ENCODE measurements at regions not wholly inside any gene's neighbourhood (a gene's known extent, or its start where the extent isn't known, plus 50 kb on each side); places are given as distances from the start of the nearest gene placed in this dataset.

DNA sequence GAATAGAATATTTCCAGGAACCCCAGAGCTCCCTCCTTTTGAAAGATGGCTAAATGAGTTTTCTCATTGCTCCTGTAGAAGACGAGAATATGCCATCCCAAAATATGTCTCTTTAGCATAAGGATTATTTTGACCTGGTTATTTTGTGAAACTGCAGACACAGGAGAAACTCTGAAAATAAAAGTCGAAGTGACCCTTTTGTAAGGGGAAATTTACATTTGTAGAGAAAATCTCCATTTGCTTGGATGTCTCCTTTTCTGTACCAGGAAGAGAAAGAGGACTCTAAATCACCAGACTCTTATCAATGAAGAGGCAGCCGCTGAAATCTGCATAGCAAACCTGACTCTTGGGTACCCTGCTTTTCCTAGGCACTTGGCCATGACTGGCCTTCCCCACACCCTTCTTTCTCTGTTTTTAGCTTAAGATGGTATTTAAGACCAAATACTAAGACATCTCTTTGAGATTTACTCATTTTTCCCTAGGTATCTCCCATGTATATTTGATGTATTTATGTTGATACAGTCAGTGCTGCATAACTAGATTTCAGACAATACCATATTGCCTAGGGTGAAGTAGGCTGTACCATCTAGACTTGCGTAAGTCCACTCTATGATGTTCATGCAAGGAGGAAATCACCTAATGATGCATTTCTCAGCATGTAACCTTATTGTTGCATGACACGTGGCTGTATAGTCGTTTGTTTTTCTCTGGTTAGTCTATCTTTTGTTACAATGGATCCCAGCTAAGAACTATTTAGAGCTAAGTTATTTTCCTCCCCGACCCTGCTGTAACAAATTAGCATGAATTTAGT is 98.2 kb upstream of the UBE3A start:
- DNase-seq (ENCODE audit: low spot score in 2 of 2) (no peak), ATAC-seq (no peak)
- Mint-ChIP-seq H3K4me3 (no peak overlapping the region), H3K36me3 (no peaks in the 10 kb centered on the region), H3K4me1 (no peaks in the 10 kb centered on the region), H3K9me3 (peaks cover 11% of the 10 kb centered on the region), H3K27ac (no peak overlapping the region)

- H3K36me3 Mint-ChIP-seq = no peaks in the 10 kb centered on the region
- H3K4me1 Mint-ChIP-seq = no peaks in the 10 kb centered on the region
- H3K4me3 Mint-ChIP-seq = no peak overlapping the region
- peaks cover 11% of the 10 kb centered on the region for H3K9me3 Mint-ChIP-seq
- H3K27ac Mint-ChIP-seq = no peak overlapping the region
- DNase-seq (ENCODE audit: low spot score in 2 of 2) (no peak), ATAC-seq (no peak)
Observed at GRCh38 chr15:25535866-25536265, 97.0 kb upstream of the UBE3A start.

GRCh38 chr15:25534293-25534692 is 95.5 kb upstream of the UBE3A start:
- Mint-ChIP-seq H3K27ac (no peak overlapping the region), H3K4me1 (no peaks in the 10 kb centered on the region), H3K9me3 (peaks cover 9% of the 10 kb centered on the region), H3K4me3 (no peak overlapping the region), H3K36me3 (no peaks in the 10 kb centered on the region)
- DNase-seq (ENCODE audit: low spot score in 2 of 2) (no peak), ATAC-seq (no peak)

GRCh38 chr15:25532269-25533140 is 93.7 kb upstream of the UBE3A start:
- Mint-ChIP-seq H3K4me3 (no peak overlapping the region), H3K4me1 (no peaks in the 10 kb centered on the region), H3K9me3 (peaks cover 18% of the 10 kb centered on the region), H3K36me3 (no peaks in the 10 kb centered on the region), H3K27ac (no peak overlapping the region)
- no peak for DNase-seq (ENCODE audit: low spot score in 2 of 2)
- ATAC-seq = no peak

- Mint-ChIP-seq H3K36me3 (no peaks in the 10 kb centered on the region), H3K27ac (no peak overlapping the region), H3K9me3 (peaks cover 8% of the 10 kb centered on the region), H3K4me1 (no peaks in the 10 kb centered on the region), H3K4me3 (no peak overlapping the region)
- DNase-seq (ENCODE audit: low spot score in 2 of 2) (no peak), ATAC-seq (no peak)
Observed at GRCh38 chr15:25529774-25530173, 91.0 kb upstream of the UBE3A start.

GRCh38 chr15:25527118-25527517 is 88.3 kb upstream of the UBE3A start:
- no peak for DNase-seq (ENCODE audit: low spot score in 2 of 2)
- H3K4me3 Mint-ChIP-seq = no peak overlapping the region
- H3K36me3 Mint-ChIP-seq = peaks cover under 1% of the 10 kb centered on the region
- peak; percentile 19 for ATAC-seq
- H3K9me3 Mint-ChIP-seq = peaks cover 12% of the 10 kb centered on the region
- no peaks in the 10 kb centered on the region for H3K4me1 Mint-ChIP-seq
- no peak overlapping the region for H3K27ac Mint-ChIP-seq

DNA sequence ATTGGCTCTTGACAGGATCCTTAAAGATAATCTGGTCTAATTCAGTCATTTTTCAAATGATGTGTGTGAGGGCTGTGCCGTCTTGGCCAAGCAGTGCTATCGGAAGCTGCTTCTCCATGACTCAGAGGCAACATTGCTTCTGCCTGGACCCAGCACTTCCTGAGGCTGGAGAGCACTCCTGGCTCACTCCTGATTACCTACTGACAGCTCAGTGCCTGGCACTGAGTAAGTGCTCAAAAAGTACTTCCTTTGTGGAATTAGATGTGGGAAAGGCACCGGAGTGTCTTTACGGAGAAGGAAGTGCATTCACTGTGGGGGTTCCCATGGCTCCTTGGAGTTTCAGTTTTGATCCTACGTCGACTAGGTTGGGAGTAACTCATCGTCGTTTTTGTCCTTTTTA is 86.9 kb upstream of the UBE3A start:
- peaks cover 5% of the 10 kb centered on the region for H3K36me3 Mint-ChIP-seq
- H3K9me3 Mint-ChIP-seq = peaks cover 22% of the 10 kb centered on the region
- no peaks in the 10 kb centered on the region for H3K4me1 Mint-ChIP-seq
- no peak for DNase-seq (ENCODE audit: low spot score in 2 of 2)
- no peak overlapping the region for H3K27ac Mint-ChIP-seq
- no peak for ATAC-seq
- H3K4me3 Mint-ChIP-seq = no peak overlapping the region

DNA sequence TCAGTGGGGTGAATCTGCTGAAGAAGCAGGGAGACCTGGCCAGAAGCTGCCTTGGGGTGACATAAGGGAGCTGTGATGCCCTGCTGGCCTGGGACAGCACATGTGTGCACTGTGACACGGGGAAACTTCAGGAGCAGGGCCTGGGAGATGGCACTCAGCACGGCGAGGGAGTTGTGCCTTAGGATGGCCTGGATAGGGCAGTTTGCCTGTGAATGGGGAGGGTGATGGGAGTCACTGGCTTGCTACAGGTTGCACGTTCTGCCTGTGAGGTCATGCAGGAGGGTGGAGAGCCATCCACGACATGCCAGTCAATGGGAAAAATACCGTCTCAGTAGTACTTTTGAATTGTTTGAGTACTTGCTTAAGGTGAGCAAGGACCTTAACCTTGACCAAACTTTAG is 76.8 kb upstream of the UBE3A start:
- Mint-ChIP-seq H3K36me3 (no peaks in the 10 kb centered on the region), H3K9me3 (peaks cover 8% of the 10 kb centered on the region), H3K4me3 (no peak overlapping the region), H3K27ac (no peak overlapping the region), H3K4me1 (no peaks in the 10 kb centered on the region)
- ATAC-seq = no peak
- DNase-seq (ENCODE audit: low spot score in 2 of 2) = no peak

GRCh38 chr15:25514522-25514921 is 75.7 kb upstream of the UBE3A start:
- Mint-ChIP-seq H3K4me1 (no peaks in the 10 kb centered on the region), H3K27ac (no peak overlapping the region), H3K4me3 (no peak overlapping the region), H3K36me3 (no peaks in the 10 kb centered on the region), H3K9me3 (peaks cover 8% of the 10 kb centered on the region)
- ATAC-seq = no peak
- DNase-seq (ENCODE audit: low spot score in 2 of 2) = no peak

- Mint-ChIP-seq H3K9me3 (peaks cover 8% of the 10 kb centered on the region), H3K36me3 (no peaks in the 10 kb centered on the region), H3K27ac (no peak overlapping the region), H3K4me3 (no peak overlapping the region), H3K4me1 (no peaks in the 10 kb centered on the region)
- no peak for DNase-seq (ENCODE audit: low spot score in 2 of 2)
- no peak for ATAC-seq
Observed at GRCh38 chr15:25512957-25513356, 74.1 kb upstream of the UBE3A start.

GRCh38 chr15:25510146-25510545 is 71.3 kb upstream of the UBE3A start:
- ATAC-seq = no peak
- Mint-ChIP-seq H3K4me1 (no peaks in the 10 kb centered on the region), H3K36me3 (no peaks in the 10 kb centered on the region), H3K4me3 (no peak overlapping the region), H3K27ac (no peak overlapping the region), H3K9me3 (peaks cover 5% of the 10 kb centered on the region)
- DNase-seq (ENCODE audit: low spot score in 2 of 2) = no peak

GRCh38 chr15:25509703-25510102 is 70.9 kb upstream of the UBE3A start:
- DNase-seq (ENCODE audit: low spot score in 2 of 2) = no peak
- Mint-ChIP-seq H3K4me3 (no peak overlapping the region), H3K4me1 (no peaks in the 10 kb centered on the region), H3K27ac (no peak overlapping the region), H3K9me3 (peaks cover 5% of the 10 kb centered on the region), H3K36me3 (no peaks in the 10 kb centered on the region)
- ATAC-seq = no peak

GRCh38 chr15:25508369-25509002 is 69.7 kb upstream of the UBE3A start:
- Mint-ChIP-seq H3K4me3 (no peak overlapping the region), H3K9me3 (peaks cover 2% of the 10 kb centered on the region), H3K36me3 (no peaks in the 10 kb centered on the region), H3K4me1 (no peaks in the 10 kb centered on the region), H3K27ac (no peak overlapping the region)
- DNase-seq (ENCODE audit: low spot score in 2 of 2) (no peak), ATAC-seq (no peak)

DNA sequence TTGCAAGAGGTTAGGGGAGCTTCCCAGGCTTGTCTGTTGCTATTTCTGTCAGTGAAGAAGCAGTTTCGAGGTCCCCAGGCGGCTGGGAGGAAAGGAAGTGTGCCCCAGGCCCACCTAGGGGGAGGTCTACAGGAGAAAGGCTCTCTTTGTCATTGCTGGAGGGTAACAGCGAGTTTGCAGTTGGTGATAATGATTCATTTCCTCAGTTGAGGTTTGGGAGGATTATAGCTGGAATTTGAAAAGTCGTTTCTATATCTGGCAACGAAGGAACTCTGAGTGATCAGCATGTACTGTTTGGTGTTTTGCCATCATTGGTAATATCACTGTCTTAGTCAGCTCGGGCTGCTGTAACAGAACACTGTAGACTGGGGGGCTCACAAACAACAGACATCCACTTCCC is 65.5 kb upstream of the UBE3A start:
- no peak for ATAC-seq
- no peaks in the 10 kb centered on the region for H3K4me1 Mint-ChIP-seq
- DNase-seq (ENCODE audit: low spot score in 2 of 2) = no peak
- no peaks in the 10 kb centered on the region for H3K36me3 Mint-ChIP-seq
- no peak overlapping the region for H3K27ac Mint-ChIP-seq
- no peaks in the 10 kb centered on the region for H3K9me3 Mint-ChIP-seq
- H3K4me3 Mint-ChIP-seq = no peak overlapping the region

DNA sequence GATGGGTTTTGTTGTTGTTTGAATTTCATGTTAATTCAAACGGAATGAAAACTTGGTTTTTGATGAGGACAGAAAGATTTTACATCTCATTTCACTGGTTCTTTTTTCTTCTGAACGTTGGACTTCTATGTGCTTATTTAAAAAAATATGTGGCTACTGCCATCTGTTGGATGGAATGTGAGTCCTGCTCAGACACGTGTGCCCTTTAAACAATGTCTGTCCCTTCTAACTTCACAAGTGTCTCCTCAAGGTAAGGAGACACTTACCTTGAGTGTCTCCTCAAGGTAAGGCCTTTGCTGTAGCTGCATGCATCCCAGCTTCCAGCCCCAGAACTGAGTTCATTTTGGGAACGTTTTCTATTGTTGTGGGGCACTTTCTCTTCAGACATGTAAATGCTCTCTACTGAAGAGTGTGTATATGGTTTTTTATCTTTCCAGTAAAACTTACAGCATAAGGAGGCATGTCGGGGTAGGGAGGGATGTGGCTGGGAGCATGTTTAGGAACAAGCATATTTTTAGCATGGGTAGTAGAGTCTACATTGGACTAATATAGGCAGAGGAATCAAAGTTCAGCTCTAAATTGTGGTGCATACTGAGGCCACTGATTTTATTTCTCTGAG is 63.1 kb upstream of the UBE3A start:
- DNase-seq (ENCODE audit: low spot score in 2 of 2) = no peak

More for the DNA sequence above, 63.1 kb upstream of the UBE3A start:
- Mint-ChIP-seq H3K4me1 (no peaks in the 10 kb centered on the region), H3K4me3 (no peak overlapping the region), H3K9me3 (no peaks in the 10 kb centered on the region), H3K36me3 (no peaks in the 10 kb centered on the region), H3K27ac (no peak overlapping the region)
- ATAC-seq = no peak

Data from stimulated activated effector memory CD8-positive, alpha-beta T cell treated with anti-CD3 and anti-CD28 coated beads, Interleukin-12 subunit alpha, Interleukin-12 subunit beta, amount 100 ng/mL, for 72 hours (primary cell).